SH-SY5Y (cell line): ENCODE measurements at regions not wholly inside any gene's neighbourhood (a gene's known extent, or its start where the extent isn't known, plus 50 kb on each side); places are given as distances from the start of the nearest gene placed in this dataset.

Source experiments
- GATA2 ChIP-seq: IDR thresholded peaks from 2 replicates; pipeline ENCODE4 v1.6.1; 2011; ENCODE audit warnings: mild to moderate bottlenecking, low read depth, low read length
- GATA3 ChIP-seq: IDR thresholded peaks from 2 replicates; pipeline ENCODE4 v1.6.1; 2011; ENCODE audit warnings: low read depth, mild to moderate bottlenecking, low read length, moderate library complexity

DNA sequence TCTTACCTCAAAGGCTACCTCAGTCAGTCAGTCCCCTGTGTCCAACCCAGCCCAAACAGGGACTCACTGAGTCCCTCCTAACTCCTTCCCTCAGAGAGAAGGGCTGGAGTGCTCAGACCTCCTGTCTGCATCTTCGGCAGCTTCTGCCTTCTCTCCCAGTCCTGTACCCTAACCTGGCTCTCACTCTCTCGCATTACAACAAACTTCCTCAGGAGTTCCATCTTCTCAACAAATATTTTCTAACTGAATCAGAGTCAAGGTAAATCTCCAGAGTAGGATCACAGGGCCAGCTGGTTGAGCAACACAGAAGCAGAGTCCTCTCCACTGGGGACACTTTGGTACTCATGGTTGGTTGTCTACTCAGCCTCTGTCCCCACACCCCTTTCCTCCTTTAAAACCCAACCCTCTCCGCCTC, 92.3 kb downstream of the MRPL14 start:
- TF ChIP-seq GATA2 (no peak), GATA3 (no peak)
